SK-N-MC (cell line): ENCODE measurements at regions not wholly inside any gene's neighbourhood (a gene's known extent, or its start where the extent isn't known, plus 50 kb on each side); places are given as distances from the start of the nearest gene placed in this dataset.

Source experiments
- EZH2 ChIP-seq: fragments of 200-600 bp; sonication (generic); IDR thresholded peaks from one replicate; pipeline ENCODE4 v1.6.1; 2017; ENCODE audit warnings: antibody characterized with exemption
- POLR2AphosphoS5 ChIP-seq: IDR thresholded peaks from 2 replicates; pipeline ENCODE4 v1.6.1; 2012; ENCODE audit warnings: mild to moderate bottlenecking, low read depth, low read length, borderline replicate concordance

GRCh38 chr2:144796936-144797335, 277.0 kb upstream of the ZEB2 start:
- TF ChIP-seq POLR2AphosphoS5 (no peak), EZH2 (no peak)
